LHCN-M2 (cell line): ENCODE measurements at regions not wholly inside any gene's neighbourhood (a gene's known extent, or its start where the extent isn't known, plus 50 kb on each side); places are given as distances from the start of the nearest gene placed in this dataset.
"Not testable (repeated sequence)": the region's sequence is repeated elsewhere in the genome, so short reads cannot be mapped to it uniquely, and the experiment has no call there.

Experiments
- DNase-seq: peaks from one replicate; pipeline ENCODE4 v3.0.0-alpha.2; 2012; ENCODE audit warnings: low read depth

DNA sequence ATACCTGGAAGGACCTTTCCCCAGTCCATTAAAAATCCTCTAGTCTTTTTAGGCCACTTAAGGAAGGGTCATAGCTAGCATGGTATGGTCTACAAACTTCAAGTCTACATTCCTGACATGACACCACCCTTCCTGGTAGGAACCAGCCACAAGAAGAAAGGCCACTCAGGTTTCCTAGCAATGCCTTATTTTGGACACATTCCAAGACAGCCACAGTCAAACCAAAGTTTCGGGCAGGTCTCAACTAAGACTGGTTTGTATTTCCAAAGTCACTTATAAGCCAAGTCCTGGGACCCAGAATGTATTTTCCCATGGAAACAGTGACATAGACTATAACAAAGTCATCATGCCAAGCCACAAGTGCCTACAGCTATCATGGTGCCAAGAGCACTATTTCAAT is 50.6 kb upstream of the SLC44A3 start:
- DNase-seq: no peak

DNA sequence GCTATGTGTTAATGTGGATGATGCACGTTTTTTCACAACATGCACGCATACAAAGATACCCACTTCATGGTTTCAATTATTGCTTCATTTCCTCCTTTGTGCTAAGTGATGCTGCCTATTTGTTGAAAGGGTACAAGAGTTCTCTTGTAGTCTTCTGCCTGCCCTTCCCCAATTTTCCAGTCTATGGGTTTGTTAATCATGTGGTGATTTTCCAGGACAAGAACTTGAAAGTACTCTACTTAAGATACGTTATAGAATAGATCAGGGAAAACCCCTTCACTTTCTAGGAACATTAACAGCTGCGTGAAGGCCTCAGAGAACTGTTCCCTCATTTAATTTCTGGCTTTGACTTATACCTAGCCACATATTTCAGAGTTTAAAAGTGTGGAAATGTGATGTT is 52.1 kb upstream of the SLC44A3 start:
- no peak for DNase-seq

DNA sequence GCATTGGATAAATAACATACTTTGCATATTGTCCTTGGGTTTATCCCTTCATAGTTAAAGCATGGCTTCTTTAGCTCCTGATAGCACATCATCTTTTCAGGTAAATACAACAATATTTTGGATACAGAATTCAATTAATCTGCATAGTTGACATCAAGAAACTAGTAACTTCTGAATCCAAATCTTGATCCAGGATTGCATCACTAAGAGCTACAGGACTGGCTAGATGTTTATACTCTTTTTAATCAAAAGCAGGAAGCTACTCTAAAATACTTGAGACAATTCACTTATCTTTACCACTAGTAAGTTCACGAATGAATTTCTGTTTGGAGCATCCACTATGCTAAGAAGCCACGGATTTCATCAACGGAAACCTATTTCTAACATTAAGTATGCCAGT is 54.2 kb upstream of the SLC44A3 start:
- DNase-seq: no peak

DNA sequence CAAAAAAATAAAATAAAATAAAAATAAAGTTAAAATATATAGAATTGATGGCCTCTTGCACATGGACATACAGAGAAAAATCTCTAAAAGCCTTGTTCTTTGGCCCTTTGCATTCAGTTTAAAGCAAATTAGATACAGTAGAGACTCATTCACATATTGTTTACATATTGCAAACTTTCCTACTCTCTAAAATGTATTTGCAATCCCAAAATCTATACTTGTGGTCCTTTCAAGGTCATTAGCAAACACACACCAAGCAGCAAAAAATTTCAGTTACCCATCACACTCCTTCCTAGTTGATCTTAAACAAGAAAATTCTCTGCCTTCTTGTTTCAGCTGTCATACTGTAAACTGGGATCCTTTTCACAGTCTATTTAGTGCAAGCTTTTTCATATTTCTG is 61.0 kb upstream of the SLC44A3 start:
- DNase-seq: no peak

DNA sequence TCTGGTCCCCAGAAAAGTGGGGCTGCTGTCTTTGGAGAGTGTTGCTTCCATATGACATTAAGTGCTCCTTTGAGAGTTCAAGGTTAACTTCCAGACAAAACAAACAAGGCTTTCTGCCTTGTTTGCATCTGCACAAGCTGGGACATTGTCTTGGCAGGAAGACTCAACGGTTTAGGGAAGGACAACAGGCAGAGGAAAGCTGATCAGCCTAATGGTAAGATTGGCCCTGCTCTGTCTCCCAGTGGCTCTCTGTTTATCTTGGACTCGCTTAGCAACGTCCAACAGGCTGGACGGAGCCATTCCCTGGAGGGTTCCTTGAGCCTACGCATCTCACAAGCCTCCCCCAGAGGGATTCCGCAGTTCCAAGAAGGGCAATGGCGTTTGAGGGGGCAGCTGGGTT is 62.2 kb upstream of the SLC44A3 start:
- no peak for DNase-seq

DNA sequence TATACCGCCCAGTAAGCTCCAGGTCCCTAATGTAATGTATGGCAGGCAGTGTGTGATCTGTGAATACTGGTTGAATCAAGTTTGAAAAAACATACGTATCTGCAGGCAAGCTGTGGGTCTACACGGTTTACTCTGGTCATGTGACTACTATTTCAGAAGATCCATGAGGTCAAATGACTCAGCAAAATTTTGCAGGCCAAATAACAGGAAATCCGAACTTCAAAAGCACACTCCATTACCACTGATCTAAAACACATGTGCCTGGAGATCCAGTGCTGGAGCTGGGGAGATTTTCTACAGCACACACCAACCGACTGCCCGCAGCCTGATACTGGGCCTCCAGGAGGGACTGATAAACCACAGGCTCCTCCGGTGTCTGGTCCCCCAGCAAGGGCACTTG is 64.5 kb upstream of the SLC44A3 start:
- peak; percentile 28 for DNase-seq

DNA sequence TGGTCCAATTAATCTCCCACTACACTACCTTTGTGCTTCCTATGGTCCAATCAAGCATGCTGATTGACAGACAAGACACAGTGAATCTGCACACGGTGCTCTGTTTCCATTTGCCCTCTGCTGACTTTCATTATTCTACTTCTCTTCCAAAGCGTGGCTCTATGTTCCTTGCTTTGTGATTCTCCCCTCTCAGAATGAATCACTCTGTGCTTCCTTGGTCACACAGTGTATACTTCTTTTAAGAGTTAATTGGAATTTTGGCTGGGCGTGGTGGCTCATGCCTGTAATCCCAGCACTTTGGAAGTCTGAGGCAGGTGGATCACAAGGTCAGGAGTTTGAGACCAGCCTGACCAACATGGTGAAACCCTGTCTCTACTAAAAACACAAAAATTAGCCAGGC is 65.1 kb upstream of the SLC44A3 start:
- DNase-seq: not testable (repeated sequence)

DNA sequence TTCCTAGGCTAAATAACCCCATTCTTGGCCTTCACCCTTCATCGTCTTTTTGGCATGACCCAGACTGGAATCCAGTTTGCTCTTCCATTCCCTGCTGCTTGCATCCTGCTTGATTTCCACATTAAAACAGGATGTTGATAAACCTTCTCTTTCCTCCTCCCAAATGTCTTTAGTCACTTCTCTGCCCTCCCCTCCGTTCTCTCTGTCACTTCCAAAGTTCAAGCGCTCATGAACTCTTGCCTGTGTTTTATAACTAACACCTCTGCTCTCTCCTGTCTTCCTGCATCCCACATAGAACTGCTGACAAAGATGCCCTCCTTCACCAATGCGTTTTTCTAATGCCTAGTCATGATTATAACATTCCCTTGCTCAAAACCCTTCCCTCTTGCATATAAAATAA is 65.6 kb upstream of the SLC44A3 start:
- no peak for DNase-seq

DNA sequence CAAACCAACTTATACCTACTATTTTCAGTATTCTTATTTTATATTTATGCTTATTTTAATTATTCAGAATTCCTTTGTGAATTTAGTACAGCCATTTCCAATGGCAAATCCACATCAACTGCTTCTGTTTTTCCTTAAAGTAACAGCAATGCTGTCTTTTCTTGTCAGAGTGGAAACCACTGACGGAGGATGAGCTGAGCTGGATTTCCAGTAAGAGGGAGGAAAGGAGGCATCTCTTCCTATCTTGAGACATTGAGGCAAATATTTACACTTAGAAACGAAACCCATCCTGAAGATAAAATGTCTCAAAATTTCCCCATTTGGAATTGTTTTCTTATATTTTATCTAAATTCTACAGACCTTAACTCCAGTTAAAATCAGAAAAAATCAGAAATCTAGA is 66.1 kb upstream of the SLC44A3 start:
- no peak for DNase-seq

DNA sequence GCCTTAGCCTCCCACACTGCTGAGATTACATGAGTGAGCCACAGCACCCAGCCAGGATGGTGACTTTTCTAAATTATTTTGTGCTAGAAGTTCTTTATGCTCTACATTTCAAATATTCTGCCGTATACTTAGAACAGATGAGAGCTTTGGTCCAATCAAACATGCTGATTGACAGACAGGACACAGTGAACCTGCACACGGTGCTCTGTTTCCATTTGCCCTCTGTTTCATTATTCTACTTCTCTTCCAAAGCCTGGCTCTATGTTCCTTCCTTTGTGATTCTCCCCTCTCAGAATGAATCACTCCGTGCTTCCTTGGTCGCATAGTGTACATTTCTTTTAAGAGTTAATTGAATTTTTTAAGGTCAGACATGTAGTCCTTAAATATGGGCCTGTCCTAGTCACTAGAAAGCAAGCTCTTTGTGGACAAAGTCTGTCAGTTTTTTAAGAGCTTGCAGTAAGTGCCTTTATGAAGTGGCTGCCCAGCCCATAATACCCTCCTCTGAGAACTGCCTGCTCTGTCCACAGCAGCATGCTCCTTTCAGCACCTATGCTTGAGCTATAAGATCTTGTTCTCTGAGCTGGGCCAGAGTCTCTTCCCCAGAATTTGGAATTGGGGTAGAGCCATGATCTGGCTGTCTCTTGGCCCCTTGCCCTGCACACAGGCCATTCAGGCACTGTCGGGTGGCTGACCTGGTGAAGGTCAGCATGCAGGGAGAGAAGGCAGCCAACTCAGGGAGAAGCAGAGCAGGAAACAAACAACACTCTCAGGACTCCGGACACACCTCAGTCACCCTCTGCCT is 66.8 kb upstream of the SLC44A3 start:
- no peak for DNase-seq

DNA sequence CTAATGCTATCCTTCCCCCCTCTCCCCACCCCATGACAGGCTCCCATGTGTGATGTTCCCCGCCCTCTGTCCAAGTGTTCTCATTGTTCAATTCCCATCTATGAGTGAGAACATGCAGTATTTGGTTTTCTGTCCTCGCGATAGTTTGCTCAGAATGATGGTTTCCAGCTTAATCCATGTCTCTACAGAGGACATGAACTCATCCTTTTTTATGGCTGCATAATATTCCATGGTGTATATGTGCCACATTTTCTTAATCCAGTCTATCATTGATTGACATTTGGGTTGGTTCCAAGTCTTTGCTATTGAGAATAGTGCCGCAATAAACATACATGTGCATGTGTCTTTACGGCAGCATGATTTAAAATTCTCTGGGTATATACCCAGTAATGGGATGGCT is 68.7 kb upstream of the SLC44A3 start:
- DNase-seq: not testable (repeated sequence)

DNA sequence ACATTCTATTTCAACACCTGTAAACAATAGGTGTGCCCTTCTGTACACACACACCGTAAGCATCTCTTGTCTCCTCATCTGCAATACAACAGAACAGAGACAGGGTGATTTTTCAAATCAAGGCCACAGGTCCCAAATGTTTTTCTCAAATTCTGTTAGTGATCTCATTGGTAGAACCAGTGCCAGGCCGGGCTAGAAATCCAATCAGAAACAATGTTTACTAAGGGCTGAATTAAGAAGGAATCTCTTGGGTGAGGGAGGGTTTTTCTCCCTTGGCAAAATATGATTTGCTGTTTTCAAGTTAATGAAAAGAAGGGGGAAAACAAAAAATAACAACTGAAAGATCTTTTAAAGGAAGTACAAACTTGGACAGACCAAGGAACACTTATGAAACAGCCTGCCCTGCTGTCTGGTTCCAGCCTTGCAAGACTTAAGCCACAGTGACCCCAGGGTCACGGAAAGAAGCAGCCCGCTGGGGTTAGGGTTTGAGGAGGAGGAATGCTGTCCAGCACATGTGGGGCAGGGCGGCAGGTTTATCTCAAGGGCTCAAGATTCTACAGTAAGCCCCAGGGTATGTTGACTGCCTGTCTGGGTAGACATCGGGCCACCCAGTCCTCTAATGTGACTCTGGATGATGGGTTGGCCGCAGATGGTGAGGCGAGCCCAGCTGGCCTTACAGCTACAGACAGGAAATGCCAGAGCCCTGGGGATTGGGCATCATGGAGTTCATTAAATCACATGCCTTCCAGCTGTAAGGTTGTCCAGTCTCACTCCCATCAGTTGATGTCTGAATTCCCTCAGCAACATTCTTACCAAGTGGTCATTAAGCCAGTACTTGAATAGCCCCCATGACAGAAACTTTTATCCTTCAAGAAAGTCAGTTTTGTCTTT is 73.3 kb upstream of the SLC44A3 start:
- no peak for DNase-seq

DNA sequence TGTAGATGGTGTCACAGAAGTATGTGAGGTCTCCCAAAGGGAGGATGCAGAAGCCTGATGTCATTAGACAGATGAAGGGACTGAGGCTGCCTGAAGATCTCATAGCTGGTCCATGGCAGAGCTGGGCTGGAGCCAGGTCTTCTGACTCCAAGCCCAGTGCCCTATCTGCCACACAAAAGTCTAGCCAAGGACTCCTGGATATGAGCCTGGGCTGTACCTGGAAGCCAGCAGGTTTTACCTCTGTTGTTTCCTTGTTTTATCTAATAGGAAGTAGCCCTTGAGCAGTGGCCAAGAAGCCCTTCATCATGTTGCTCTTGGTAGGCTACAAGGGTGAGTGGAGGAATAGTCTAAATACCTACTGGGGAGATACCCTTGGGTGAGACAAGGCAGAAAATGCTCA is 74.4 kb upstream of the SLC44A3 start:
- no peak for DNase-seq

DNA sequence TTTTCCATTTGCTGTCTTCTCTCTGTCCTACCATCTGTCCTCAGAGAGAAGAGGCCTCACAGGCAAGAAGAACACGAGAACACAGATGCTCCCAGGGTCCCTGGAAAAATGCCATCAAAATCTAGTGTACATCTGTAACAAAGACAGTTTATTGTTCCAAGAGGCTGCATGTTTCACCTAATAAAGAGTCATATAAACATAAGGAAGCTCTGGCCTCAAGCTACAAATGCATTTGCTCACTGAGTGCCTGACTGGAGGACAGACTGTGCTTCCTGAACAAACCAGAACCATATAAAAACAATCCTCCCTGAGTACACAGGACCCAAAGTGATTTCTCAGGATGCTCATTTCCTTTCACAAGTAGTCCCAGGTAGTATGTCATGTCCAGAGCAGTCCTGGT is 76.3 kb upstream of the SLC44A3 start:
- DNase-seq: peak; percentile 54

DNA sequence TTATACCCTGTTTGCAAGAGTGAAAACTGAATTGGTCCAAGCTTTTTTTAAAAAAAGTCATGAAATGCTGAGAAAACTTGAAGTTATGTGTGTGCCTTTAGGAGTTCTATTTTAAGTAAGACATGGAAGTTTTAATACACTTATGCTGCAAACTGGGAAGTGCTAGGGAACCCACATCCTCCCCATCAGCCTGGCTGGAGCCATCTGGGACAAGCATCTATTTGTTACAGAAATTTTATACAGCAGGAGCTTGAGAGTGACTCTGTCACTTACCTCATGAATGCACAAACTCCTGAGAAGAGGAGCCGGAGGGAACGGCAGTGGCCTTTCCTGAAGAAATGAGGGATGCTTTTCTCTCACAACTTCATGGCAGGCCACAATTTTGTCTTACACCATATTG is 78.2 kb upstream of the SLC44A3 start:
- DNase-seq: no peak

DNA sequence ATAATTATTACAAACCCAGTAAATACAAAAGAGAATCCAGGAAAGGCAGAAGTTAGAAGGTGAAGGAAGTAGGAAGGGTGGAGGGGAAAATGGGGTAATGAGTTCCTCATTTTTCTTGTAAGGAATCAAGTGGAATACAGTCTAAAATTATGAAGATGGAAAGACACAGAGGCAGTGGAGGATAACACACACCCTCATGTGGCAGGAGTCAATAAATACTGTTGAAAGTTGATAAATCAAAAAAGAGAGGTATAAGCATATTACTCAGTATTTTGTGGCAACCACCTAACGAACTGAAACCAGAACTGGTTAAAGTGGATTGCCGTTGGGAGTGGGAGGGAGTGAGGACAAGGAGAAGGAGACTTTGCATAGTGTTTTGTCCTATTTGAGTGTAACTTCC is 78.6 kb upstream of the SLC44A3 start:
- peak; percentile 60 for DNase-seq

DNA sequence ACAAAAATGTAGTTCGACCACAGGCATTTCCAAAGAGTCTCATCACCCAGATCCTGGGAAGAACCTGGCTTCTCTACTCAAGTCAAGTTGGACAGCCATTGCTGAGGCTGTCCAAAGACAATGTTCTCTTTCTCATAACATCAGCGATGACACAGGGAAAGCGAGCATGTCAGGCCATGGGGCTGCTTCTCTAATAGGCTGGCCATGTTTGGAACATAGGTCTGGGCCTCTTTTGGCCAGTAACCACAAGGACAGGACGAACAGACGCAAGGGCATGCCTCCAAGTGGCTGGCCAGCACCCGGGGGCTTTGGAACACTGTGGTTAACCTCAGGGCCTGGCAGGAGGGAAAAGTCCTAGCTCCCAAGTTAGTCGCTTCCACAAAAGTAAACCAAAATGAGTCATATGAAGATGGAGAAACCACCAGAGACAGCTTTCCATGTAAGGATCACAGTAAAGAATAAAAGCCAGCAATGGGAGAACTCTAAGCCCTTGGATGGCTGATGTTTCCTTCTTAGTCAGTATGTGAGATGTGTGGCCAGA is 80.6 kb upstream of the SLC44A3 start:
- DNase-seq: peak; percentile 99

DNA sequence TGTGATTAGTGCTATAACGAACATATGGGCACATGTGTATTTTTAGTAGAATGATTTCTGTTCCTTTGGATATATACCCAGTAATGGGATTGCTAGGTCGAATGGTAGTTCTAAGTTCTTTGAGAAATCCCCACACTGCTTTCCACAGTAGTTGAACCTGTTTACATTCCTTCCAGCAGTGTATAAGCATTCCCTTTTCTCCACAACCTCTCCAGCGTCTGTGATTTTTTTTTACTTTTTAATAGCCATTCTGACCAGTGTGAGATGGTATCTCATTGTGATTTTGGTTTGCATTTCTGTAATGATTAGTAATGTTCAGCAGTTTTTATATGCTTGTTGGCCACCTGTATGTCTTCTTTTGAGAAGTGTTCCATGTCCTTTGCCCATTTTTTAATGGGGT is 81.8 kb upstream of the SLC44A3 start:
- DNase-seq: no peak

DNA sequence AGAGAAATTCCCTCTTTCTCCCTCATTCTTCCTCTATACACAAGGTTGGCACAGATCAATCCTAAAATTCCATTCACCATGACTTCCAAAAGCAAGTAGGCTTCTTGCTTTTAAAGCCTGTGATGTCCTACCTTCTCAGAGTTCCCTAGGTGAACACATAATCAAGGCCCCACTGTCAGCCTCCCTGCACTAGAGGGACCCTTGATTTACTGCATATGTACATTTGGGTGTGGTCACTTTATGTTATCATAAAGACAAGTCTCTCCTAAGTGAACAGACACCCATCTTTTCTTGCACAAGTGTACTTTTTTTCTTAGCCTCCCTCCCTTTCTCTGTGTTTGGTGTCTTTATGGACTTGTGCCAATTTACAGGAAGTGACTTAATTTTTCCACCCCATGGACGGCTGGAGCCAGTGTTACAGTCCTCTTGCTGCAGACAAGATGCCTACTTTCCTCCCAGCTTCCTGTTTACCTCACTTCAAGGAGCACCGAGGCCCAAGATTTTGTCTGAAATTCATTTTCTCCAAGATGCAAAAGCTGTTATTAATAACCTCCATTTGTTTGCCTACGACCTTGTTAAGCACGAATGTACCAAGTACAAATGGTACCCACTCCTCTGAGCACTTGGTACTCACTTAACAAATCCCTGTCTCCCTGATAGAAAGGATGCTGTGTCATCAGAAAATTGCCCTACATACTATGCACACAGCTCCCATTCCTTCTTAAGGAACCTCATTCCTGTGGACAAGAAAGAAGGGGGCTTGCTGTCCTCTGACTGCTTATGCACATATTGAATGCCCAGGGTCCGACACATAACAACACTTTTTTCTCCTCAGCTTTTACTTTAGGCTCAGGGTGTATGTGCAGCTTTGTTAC is 82.8 kb upstream of the SLC44A3 start:
- DNase-seq: no peak

DNA sequence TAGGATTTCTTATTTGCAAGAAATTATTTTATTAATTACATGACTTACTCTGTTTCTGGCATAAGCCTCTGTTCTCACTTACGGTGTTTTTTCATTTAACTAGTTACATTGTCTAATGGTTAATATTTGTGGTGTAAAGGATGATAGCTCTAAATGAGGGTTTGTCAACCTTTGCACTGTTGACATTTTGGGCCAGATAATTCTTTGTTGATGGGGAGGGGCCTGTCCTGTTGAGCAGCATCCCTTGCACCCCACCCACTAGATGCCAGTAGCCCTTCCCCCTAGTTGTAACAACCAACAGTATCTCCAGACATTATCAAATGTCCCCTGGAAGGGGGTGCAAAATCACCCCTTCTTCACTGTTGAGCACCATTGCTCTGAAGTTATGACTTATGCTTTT is 83.6 kb upstream of the SLC44A3 start:
- no peak for DNase-seq

DNA sequence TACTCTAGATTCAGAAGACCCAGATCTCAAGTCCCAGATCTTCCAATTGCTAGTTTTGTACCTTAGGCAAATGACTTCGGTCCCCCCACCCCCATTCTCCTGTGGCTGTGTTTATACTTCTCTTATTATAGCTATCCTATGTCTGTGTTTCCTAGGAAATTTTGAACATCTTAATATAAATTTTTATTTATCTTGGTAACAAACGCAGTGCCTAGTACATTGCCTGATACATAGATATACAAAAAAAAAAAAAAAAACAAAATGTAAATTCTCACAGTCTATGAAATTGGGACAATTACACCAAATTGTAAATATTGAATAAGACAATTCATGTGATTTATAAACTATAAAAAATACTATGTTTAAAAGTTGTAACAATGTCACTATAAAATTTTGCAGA is 84.1 kb upstream of the SLC44A3 start:
- DNase-seq: no peak
